Suprapubic skin (tissue), 4 donors: ENCODE measurements at regions not wholly inside any gene's neighbourhood (a gene's known extent, or its start where the extent isn't known, plus 50 kb on each side); places are given as distances from the start of the nearest gene placed in this dataset.
A peak's percentile ranks its signal among the peaks of the same experiment; 100 is the strongest.

Source experiments
- DNase-seq, 2 donors: peaks; one replicate each; pipeline ENCODE4 v3.0.0-alpha.2; 2019; ENCODE audit warnings: low spot score in 2 of 2
- H3K27ac ChIP-seq: fragments of 200-600 bp; sonication (generic); one replicate; pipeline ENCODE4 v1.5.1; 2019
- H3K27me3 ChIP-seq: fragments of 200-600 bp; sonication (generic); one replicate; pipeline ENCODE4 v1.5.1; 2019
- H3K36me3 ChIP-seq: fragments of 200-600 bp; sonication (generic); one replicate; pipeline ENCODE4 v1.5.1; 2019
- H3K4me1 ChIP-seq: fragments of 200-600 bp; sonication (generic); one replicate; pipeline ENCODE4 v1.5.1; 2019
- H3K4me3 ChIP-seq: fragments of 200-600 bp; sonication (generic); one replicate; pipeline ENCODE4 v1.5.1; 2019; ENCODE audit warnings: mild to moderate bottlenecking
- H3K9me3 ChIP-seq: fragments of 200-600 bp; sonication (generic); one replicate; pipeline ENCODE4 v1.5.1; 2019
- EP300 ChIP-seq: sonication (generic); formaldehyde crosslinking; IDR thresholded peaks from one replicate; pipeline ENCODE4 v1.6.1; 2017; ENCODE audit warnings: antibody characterized with exemption
- POLR2A ChIP-seq, 2 donors: fragments of 450-650 bp; IDR thresholded peaks; one replicate each; pipeline ENCODE4 v1.6.1; 2017; ENCODE audit warnings: antibody characterized with exemption in 2 of 2, mild to moderate bottlenecking in 2 of 2, moderate library complexity in 2 of 2
- POLR2AphosphoS5 ChIP-seq, 3 donors: sonication (generic); formaldehyde crosslinking; IDR thresholded peaks; one replicate each; pipeline ENCODE4 v1.6.1; 2017; ENCODE audit warnings: antibody characterized with exemption in 3 of 3
- WGBS: methylation state at CpG from one replicate; pipeline ENCODE4 v1.1.5; 2018; 5-methylcytosine and 5-hydroxymethylcytosine counted together
- TF ChIP-seq, protein P1 (sequence below), 2 donors: fragments of 200-600 bp in 1 of 2; fragments of 450-650 bp in 1 of 2; sonication (generic) in 1 of 2; IDR thresholded peaks; one replicate each; pipeline ENCODE4 v1.5.1; 2016 to 2019; ENCODE audit warnings: antibody characterized with exemption in 2 of 2, mild to moderate bottlenecking in 1 of 2, moderate library complexity in 1 of 2

DNA sequence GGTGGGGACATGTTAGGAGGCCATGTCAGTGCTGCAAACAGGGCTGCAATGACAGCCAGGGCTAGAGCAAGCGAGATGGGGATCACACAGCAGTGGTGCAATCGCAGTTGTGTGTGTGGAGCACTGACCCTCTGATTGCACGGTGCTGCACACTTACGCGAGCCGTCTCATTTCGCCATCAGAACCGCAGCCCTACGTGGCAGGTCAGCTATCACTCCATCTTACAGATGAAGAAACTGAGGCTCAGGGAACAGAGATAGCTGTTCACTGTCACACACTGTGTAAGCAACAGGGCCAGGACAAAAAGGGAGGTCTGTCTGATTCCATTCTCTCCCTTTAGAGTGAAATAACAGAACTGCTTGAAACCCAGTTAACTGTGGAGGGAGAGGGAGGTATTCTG is 104.8 kb upstream of the SLC45A1 start:
- 90% methylated on average over 9 of the region's 9 CpGs for WGBS
- H3K27ac ChIP-seq = no peak overlapping the region

DNA sequence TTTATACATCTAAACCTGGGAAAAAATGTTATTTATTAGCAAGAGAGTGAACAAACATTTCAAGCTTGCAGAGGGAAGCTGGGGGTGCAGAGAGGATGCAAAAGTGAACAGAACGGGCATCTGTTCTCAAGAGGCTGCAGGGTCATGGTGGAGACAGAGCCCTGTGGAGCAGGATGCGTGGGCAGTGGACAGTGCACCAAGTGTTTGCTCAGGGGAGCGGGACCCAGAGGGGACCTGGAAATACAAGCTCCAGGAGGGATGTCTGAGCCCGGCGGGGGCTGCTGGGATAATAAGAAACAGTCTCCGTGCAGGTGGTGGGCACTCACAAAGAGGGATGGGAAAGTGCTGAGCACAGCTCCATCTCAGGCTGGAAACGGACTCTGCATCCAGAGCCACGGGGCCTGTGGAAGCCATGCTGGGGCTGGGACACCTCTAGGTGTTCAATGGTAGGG is 105.3 kb upstream of the SLC45A1 start:
- H3K4me3 ChIP-seq = no peak overlapping the region
- TF ChIP-seq, protein P1, sequence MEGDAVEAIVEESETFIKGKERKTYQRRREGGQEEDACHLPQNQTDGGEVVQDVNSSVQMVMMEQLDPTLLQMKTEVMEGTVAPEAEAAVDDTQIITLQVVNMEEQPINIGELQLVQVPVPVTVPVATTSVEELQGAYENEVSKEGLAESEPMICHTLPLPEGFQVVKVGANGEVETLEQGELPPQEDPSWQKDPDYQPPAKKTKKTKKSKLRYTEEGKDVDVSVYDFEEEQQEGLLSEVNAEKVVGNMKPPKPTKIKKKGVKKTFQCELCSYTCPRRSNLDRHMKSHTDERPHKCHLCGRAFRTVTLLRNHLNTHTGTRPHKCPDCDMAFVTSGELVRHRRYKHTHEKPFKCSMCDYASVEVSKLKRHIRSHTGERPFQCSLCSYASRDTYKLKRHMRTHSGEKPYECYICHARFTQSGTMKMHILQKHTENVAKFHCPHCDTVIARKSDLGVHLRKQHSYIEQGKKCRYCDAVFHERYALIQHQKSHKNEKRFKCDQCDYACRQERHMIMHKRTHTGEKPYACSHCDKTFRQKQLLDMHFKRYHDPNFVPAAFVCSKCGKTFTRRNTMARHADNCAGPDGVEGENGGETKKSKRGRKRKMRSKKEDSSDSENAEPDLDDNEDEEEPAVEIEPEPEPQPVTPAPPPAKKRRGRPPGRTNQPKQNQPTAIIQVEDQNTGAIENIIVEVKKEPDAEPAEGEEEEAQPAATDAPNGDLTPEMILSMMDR (IDR thresholded peaks at IDR 0.05) = no peak
- TF ChIP-seq POLR2AphosphoS5 (IDR thresholded peaks at IDR 0.05) = no peak
- TF ChIP-seq EP300 = no peak
- no peak for TF ChIP-seq POLR2A (IDR thresholded peaks at IDR 0.05)
- peaks cover 31% of the 10 kb centered on the region for H3K4me1 ChIP-seq
- WGBS = 84% methylated on average over 8 of the region's 8 CpGs
- DNase-seq = no peak
- no peaks in the 10 kb centered on the region for H3K27me3 ChIP-seq
- H3K27ac ChIP-seq = no peak overlapping the region
- H3K36me3 ChIP-seq = no peaks in the 10 kb centered on the region
- H3K9me3 ChIP-seq = no peaks in the 10 kb centered on the region

More for the DNA sequence above, 104.8 kb upstream of the SLC45A1 start:
- Histone ChIP-seq H3K36me3 (no peaks in the 10 kb centered on the region), H3K4me3 (no peak overlapping the region), H3K9me3 (no peaks in the 10 kb centered on the region), H3K27me3 (no peaks in the 10 kb centered on the region), H3K4me1 (peaks cover 36% of the 10 kb centered on the region)
- TF ChIP-seq EP300 = no peak
- TF ChIP-seq POLR2A (IDR thresholded peaks at IDR 0.05) = no peak
- TF ChIP-seq, protein P1 (IDR thresholded peaks at IDR 0.05) = no peak
- no peak for TF ChIP-seq POLR2AphosphoS5 (IDR thresholded peaks at IDR 0.05)
- no peak for DNase-seq

DNA sequence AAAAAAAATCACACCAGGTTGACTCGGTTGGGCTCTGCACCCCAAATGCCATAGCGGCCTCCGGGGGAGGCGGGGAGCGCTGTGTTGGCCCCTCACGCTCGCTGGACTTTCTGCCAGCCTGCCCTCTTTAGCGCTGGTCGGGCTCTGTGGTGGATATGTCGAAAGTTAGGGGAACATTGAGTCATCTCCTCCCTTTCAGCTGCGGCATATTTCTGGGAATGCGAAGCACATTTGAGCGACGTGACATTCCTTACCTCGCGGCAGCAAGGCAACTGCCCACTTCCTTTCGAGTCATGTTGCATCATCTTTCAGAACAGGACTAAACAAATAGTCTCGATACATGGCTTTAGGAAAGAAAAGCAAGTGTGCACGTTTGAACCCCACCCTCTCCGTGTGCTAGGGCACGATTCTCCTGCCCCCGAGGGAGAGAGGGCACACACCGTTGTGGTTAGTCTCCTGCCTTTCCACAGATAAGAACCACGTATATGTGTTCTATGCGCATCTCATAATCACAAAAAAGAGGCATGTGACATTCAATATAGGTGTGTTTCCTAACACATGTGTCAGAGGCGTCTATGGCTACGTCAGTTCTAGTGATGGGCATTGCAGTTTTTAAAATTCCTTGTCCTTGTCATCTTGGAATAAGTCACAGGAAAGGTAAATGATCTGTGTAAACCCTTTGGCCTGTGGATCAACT is 105.9 kb upstream of the SLC45A1 start:
- Histone ChIP-seq H3K9me3 (no peaks in the 10 kb centered on the region), H3K27me3 (no peaks in the 10 kb centered on the region), H3K4me1 (peaks cover 25% of the 10 kb centered on the region), H3K27ac (peak overlapping the region; percentile 24), H3K4me3 (no peak overlapping the region), H3K36me3 (no peaks in the 10 kb centered on the region)
- WGBS = 42% methylated on average over 25 of the region's 27 CpGs
- DNase-seq = peak in 1 of 2 donors; percentile 77
- TF ChIP-seq POLR2A (IDR thresholded peaks at IDR 0.05) (no peak), EP300 (no peak), POLR2AphosphoS5 (IDR thresholded peaks at IDR 0.05) (peak in 2 of 3 donors; percentile 78 to 80)
- TF ChIP-seq, protein P1 (IDR thresholded peaks at IDR 0.05) = no peak

DNA sequence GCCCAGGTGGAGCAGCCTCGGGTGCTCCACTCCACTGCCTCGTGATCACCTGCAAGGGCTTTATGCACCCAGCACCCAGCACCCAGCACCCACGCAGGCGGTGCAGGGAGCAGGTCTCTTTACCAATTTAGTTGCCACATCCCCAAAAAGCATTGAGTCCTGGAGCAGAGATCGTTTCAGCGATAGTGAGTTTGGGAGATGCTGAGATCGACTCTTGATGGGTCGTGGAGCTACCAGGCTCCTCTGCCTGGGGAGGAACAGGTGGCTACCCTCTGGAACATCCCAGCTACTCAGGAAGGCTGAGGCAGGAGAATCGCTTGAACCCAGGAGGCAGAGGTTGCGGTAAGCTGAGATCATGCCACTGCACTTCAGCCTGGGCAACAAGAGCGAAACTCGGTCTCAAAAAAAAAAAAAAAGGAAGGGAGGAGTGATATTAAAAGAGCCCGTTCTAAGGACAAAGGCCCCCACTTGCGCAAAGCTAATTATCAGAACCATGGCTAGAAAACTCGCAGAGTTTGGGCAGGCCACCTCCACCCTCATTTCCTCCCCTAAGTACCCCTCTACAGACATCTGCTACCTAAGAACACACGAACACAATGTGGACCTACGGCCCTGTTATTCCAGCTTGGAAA is 106.5 kb upstream of the SLC45A1 start:
- no peak for DNase-seq
- peak overlapping the region; percentile 24 for H3K27ac ChIP-seq
- no peaks in the 10 kb centered on the region for H3K36me3 ChIP-seq
- H3K9me3 ChIP-seq = no peaks in the 10 kb centered on the region
- H3K27me3 ChIP-seq = no peaks in the 10 kb centered on the region
- WGBS = 82% methylated on average over 17 of the region's 17 CpGs
- TF ChIP-seq POLR2A (IDR thresholded peaks at IDR 0.05) (no peak), EP300 (no peak), POLR2AphosphoS5 (IDR thresholded peaks at IDR 0.05) (no peak)
- TF ChIP-seq, protein P1 (IDR thresholded peaks at IDR 0.05) = no peak
- H3K4me3 ChIP-seq = no peak overlapping the region
- H3K4me1 ChIP-seq = peaks cover 21% of the 10 kb centered on the region

DNA sequence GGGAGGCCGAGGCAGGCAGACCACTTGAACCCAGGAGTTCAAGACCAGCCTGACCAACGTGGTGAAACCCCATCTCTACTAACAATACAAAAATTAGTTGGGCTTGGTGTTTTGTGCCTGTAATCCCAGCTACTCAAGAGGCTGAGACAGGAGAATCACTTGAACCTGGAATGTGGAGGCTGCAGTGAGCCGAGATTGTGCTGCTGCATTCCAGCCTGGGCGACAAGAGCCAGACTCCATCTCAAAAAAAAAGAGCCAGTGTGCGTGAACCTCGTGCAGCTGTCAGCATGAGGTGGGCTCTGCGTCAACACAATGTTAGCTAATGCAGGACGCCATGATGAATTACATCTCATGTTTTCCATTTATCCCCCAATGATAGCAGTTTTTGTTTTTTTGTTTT is 110.7 kb upstream of the SLC45A1 start:
- DNase-seq = no peak
- Histone ChIP-seq H3K4me3 (no peak overlapping the region), H3K27ac (no peak overlapping the region), H3K9me3 (no peaks in the 10 kb centered on the region), H3K4me1 (peaks cover 32% of the 10 kb centered on the region), H3K36me3 (no peaks in the 10 kb centered on the region), H3K27me3 (no peaks in the 10 kb centered on the region)
- TF ChIP-seq POLR2A (IDR thresholded peaks at IDR 0.05) (no peak), EP300 (no peak), POLR2AphosphoS5 (IDR thresholded peaks at IDR 0.05) (no peak)
- TF ChIP-seq, protein P1 (IDR thresholded peaks at IDR 0.05) = no peak
- 91% methylated on average over 8 of the region's 8 CpGs for WGBS
